NK-92 treated with Interleukin-12 subunit alpha and Interleukin-12 subunit beta, amount 100 ng/mL, for 24 hours (cell line): ENCODE measurements at regions not wholly inside any gene's neighbourhood (a gene's known extent, or its start where the extent isn't known, plus 50 kb on each side); places are given as distances from the start of the nearest gene placed in this dataset.

Source experiments
- DNase-seq: peaks from one replicate; lab custom pipeline; 2025; lab: John Stamatoyannopoulos, UW

DNA sequence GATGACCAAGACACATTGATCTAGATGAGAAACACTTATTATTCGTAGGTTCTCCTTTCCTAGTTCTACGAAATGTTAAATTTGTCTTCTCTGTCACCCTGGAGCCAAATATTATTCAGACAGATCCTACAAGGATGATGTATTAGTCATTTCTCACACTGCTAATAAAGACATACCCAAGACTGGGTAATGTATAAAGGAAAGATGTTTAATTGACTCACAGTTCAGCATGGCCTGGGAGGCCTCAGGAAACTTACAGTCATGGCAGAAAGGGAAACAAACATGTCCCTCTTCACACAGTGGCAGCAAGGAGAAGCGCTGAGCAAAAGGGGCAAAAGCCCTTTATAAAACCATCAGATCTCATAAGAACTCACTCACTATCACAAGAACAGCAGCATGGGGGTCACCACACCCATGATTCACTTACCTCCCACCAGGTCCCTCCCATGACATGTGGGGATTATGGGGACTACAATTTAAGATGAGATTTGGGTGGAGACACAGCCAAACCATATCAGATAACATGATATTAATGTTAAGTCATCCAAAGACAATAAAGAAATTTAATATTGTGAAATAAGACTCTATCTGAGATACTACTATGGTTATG lies 1248.8 kb upstream of the SLC10A2 start:
- DNase-seq: no peak

DNA sequence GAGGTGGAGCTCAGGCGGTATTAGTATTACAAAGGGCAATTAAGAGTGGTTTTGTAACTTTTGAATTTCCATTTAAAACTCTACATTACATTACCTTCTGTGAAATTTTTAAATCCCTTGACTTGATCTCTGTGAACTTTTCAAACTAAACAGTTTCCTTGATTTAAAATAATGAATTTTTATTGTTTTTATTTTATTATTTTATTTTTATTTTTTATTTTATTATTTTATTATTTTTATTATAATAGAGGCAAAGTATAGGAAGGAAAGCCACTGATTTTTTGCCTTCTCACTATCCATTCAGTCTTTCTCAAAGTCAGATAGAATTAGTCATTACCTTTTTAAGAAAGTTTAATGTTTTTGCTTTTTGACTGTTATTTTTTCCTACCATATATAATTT lies 1248.1 kb upstream of the SLC10A2 start:
- DNase-seq: no peak

DNA sequence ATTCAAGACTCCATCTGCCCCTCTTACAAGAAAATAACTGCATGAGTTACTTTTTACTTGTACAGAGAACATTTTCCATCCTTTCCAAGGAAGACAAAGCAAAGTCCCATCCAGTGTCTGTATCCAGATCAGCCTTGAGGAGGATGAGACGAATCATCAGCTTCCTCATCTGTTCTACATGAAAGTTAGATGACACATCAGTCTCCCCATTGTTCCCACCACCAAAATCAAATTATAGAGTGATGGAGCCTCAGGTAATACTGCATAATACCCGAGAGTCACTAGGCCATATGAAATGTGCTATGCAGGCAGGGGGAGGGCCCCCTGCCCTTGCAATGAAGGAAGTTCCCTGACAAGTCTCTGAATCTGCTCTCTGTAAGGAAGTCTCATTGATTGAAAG lies 1244.6 kb upstream of the SLC10A2 start:
- DNase-seq: no peak

DNA sequence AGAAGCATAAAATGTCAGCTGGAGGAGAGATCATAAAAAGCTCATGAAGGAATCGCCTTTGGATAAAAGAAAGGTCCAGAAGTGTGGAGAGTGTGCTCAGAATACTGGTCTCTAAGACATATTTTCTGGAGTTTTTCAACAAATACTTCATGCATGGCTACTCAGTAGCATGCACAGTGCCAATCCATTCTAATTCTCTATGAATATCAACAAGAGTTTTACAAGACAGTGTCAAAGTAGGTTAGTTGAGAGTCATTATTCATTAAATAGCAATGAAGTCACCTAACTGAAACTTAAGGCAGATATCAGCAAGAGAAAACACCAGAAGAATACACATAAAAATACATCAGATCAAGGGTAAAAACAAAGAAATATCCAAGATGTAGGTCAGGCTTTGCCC lies 1243.2 kb upstream of the SLC10A2 start:
- no peak for DNase-seq

DNA sequence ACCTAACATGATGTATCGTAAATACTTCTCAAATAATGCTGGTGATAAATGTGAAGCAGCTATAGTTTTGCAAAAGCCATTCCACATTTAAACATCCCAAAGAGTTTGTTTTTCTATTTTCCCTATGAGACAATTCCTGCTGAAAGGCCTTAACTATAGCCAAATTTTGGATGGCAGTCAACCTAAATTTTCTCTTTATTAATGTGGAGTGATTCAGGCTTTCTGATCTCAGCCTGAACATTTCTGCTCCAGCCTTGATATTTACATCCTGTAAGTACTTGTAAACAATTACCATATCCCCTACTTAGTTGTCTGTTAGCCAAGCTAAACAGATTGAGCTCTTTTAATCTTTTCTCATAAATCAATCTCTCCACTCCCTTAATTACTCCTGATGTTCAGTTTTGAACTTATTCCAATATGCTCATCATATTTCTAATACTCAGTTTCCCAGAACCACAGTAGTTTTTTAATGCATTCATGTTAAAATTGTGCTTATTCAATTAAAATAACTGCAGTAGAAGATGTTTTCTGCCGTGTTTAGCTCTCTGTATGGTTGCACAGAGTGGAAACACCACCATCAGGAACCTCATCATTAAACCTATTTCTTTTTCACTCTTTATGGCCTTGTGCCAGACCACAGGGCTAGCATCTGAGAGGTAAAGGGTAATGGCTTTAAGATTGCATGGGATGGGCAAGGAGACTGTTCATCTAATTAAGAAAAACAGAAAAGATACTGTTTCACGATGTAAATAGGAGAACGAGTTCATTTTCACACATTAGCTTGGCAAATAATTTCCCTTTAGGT lies 1235.2 kb upstream of the SLC10A2 start:
- DNase-seq: no peak

DNA sequence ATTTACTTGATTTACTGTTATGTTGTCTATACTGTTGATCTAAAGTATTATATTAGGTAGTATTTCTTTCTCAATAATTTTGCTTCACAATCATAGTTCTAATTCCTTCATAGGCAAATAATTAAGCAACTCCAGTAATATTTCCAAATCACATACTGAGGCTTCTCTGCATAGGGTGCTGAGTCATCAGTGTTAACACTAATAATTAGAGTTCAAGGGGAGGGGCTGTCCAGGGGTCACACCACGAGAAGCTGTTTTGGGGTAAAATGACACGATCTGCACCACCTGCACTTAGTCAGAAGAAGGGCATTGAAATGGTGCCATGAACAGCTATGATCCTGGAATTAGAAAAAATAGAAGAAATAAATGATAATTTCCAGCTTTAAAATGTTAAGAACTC lies 1230.9 kb upstream of the SLC10A2 start:
- DNase-seq: no peak

DNA sequence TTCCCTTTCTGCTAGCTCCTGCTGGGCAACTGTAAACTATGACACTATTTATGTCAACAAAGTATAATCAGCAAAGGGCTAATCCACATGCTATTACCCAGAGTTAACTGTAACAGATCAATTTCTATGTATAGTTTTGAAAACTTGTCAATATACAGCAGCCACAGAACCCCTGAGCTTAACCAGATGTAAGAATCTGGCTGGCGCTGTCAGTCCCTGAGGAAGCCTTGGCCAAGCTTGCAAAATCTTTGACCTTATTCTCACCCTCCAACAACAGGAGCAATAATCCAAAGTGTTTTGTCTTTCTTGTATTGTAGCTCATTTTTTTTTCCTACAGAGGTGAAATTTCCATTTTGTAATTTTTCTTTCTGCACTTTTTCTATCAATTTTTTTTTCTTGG lies 1230.1 kb upstream of the SLC10A2 start:
- no peak for DNase-seq

DNA sequence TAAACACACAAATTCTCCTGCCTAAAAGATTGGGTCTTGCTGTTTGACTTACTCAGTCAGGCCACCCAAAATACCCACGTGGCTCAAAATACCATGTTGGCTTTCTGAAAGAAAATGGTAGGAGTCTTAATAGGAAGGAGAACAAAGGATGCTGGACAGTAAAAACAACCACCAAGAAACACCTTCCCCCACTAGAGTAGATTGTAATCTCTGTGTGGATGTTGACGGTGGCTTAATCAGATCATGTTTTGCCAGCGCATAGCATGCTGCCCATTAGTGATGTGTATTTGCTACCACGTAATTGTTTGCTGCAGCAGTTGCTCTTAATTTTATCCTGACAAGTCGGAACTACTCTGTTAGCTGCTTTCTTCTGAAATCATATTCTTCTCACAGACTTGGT lies 1229.3 kb upstream of the SLC10A2 start:
- no peak for DNase-seq

DNA sequence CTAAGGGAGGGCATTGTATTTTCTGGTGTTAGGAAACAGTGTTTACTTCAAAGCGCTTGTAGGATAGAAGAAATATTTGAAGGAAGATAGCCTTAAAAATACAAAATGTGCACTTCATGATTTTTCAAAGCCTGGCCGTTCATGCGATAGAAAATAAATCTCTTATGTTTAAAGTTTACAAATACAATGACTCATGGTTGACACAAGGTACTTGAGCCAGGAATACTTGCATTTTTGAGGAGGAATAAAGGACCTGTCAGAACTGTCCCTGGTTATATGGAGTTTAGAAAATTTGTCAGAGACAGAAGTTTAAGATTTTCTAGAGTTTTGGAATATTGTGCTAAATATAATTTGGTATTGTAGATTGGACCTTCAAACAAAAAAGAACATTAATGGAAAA lies 1223.2 kb upstream of the SLC10A2 start:
- no peak for DNase-seq

DNA sequence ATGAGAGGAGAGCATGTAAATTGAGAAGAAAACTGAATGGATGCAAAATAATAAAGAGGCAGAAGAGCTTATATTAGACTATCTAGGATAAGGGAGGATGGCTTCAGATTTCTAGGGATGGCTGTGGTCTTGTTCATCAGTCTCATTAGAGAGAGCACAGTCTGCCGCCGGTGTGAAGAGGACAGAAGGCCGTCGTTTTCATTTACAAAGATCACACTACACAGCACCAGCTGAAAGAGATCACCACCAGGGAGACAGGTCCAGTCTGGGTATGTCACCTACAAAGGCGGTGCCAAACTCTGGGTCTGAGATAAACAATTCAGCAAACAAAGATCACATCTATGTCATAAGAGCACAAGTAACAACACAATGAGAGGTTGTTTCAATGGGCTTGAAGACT lies 1222.3 kb upstream of the SLC10A2 start:
- no peak for DNase-seq

DNA sequence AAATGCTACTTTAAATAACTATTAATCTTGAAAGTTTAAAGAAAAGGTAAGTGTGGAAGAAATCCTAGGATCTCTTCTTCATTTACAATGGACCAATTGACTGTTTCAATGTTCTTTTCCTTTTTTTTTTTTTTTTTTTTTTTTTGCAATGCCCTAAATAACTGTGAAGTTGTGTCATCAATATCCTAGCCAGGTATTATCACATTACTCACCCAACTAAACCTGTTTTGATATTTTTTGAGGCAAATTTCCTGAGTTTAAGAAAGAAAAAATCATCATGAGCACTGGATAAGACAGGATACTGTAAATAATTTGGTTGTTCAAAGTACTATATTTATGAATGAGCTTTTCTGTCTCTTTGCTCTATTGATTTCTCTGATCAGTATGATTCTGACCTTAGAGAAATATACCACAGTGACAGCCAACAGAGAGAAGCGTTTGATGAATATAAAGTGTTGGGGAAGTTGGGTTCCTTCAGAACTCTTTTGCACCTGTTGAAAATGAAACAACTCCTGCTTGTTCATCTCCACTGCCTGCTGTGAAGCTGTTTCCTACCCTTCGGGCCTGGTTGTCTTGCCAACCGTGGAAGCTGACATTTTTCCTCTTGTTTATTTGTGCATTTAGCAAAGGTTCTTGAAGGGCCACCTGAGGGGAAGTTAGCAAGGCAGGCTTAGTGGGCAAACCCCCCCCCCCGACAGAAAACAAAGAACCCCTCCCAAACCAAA lies 1220.5 kb upstream of the SLC10A2 start:
- no peak for DNase-seq

DNA sequence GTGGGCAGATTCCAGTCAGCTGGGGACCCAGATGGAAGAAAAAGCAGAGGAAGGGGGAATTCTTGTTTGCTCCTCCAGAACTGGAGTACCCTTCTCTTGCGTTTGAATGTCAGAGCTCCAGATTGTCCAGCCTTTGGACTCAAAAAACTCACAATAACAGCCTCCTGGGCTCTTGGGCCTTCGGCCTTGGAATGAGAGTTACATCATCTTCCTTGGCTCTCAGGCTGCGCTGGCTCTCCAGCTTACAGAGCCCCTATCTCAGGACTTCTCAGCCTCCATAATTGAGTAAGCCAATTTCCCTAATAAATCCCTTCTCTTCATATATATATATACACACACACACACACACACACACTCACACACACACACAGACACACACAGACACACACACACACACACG lies 1215.7 kb upstream of the SLC10A2 start:
- DNase-seq: no peak

DNA sequence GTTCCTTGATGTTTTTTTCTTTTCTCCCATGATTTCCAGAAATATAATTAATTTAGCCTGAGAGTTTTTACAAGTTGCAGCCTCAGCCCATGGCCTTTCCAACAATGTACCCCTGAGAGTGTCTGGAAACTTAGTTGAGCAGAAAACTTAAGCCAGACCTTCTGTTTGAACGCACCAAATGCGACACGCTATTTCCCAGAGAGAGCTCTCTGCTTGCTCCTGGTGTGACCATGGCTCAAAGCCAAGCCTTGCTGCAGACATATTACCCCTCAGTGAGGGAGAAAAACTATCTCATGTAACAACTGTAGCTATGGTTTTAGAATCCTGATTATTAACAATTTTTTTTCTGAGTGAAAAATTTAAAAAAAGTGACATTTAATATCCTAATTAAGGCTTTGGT lies 1204.5 kb upstream of the SLC10A2 start:
- no peak for DNase-seq

DNA sequence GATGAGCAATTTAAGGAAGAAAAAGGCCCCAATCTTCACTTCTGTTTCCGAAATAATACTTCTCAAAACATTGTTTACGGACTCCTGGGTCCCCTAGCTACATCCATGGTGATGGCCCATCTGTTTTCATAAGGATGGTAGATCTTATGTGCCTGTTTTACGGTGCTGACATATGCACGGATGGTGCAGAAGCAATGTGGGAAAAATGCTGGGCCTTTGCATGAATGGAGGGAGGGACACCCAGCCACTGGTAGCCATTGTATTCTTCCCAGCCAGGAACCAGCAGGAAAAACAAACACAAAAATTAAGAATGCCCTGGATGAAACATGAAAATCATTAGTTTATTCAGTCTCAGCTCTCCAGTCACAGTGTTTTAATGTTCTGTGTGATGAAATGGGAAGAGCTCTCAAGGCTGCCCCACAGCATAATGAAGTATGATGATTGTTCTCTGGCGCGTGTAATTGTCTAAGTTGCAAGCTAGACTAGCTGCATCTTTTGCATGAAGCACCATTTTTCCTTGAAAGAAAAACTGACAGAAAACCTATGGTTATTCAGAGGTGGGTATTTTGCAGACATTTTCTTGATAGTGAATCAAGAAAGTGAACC lies 1201.1 kb upstream of the SLC10A2 start:
- no peak for DNase-seq

DNA sequence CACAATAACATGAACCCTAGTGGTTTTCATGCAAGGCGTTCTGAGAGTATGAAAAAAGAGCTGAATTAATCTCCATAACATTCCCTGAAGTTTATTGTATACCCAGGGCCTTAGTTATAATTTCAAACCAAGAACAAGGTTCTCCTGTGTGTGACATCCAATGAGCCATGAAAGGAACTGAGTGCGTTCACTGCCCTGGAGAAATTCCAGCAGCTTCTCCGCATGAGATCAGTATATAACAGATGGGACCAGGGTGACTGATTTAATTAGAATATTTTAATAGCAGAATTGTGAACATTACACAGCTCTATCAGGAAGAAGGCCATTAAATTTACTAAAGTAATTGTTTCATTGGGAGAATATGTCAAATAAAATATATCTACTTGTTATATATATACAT lies 1190.5 kb upstream of the SLC10A2 start:
- DNase-seq: no peak

DNA sequence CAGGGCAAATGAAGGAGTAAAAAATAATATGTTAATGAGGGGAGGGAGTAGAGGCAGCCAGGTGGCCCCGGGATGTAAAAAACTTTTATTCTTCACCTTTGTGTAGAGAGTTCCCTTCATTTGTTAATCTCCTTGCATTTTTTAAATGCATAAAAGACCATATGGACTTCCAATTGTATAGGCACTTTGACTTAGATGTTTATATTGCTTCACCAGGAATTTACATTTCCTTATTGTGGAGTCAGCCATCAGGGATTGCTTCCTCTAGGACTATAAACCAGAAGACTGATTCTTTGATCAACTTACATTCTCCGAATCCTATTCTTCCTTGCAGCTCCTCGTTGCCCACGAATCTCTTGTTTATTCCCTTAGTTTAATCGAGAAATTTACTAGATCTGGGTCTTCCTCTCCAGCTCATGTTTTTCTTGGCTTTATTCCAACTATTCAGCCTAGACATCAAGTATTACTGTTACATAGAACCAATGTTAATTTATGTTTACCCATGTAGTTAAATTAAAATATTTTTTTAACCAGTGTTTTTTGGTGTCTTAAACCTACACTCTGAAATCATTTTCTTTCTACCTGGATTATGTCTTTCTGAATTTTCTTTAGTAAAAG lies 1187.0 kb upstream of the SLC10A2 start:
- DNase-seq: no peak

DNA sequence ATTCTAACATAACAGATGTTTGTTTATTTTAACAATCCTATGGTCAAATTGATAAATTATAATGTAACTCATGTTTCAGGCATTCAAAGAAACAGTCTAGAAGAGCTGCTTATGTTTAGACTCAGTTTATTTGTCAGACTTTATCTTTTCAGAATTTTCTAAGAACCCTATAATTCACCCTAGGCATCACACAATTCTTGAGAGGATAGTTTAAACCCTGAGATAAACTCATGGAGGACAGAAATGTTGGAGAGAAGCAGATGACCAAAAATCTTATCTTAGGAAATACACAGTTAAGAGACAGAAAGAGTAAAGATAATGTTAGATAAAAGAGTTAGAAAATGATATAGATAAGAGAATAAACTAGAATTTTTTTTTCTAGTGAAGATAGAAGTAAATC lies 1185.7 kb upstream of the SLC10A2 start:
- DNase-seq: no peak

DNA sequence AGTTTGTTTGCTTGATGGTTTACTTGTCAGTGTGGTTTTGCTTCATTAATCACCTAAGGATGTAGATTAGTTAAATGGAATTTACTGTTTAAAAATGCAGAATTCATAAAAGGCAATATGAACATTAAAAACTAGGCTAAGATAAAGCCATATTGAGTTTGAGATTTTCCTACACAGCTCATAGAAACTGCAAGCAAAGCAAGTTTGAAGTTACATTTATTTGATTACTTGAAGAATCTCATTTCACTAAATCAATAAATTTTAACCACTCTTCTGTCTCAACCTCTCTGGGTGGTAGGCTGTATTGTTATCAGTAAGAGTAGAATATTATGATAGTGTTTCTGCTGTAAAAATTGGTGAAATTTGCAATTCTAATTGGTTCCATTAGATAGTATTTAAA lies 1180.7 kb upstream of the SLC10A2 start:
- no peak for DNase-seq

DNA sequence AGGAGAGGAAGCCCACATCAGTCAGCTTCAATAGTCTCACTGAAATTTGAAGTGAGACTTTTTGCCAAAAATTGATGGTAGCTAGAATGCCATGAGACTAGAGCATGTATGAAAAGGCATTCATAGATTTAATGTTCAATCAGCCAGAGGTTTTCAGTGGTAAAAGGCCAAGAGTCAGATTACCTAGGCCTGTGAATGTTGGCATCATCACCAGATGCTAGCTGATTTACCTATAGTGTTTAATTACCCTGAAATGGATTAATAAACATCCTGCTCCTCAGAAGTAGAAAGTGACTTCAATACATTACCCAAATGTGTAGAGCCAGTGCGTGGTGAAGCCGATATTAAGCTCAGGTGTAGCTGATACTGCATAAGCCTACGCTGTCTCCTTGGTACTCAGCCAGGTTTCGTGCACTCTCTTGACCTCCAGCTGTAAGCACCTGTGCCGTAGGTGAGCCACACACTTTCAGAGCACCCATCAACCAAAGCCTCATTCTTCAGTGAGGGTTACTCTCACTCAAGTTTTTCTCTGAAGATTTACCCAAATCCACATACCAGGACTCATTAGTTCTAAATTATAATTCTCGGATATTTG lies 1140.3 kb upstream of the SLC10A2 start:
- DNase-seq: no peak

DNA sequence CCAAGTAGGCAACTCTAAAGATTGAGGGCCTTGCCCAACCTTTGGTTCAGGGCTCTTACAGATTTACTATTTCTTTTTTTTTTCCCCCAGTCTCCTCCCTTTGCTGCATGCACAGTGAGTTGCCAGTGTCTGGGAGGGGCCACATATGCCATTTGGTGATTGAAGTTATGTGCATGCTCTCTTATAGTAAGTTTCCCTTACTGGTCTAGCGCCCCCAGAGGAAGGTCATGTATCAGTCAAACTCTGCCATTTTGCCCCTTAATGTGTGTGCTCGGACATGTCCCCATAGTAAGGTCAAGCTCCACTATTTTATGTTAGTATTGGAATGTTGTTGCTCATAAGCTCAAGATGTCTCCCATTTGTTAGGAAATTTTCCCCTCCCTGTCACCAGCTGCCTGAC lies 1138.0 kb upstream of the SLC10A2 start:
- no peak for DNase-seq

DNA sequence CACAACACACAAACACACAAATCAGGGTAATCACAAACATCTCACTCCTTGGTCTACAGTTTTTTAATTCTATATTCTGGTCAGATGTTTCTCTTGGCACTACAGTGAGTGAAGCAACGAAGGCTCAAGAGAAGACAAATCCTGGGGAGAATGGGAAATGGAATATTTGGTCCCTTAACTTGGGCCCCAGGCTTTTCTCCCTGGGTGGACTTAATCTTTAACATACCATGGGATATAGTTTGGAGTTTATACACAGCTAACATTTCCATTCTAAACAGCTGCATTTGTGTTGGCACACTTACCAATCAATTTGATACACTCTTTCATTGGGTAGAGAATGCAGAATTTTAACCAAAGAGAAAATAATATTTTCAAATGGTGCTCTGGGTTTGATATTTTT lies 1132.6 kb upstream of the SLC10A2 start:
- DNase-seq: no peak

DNA sequence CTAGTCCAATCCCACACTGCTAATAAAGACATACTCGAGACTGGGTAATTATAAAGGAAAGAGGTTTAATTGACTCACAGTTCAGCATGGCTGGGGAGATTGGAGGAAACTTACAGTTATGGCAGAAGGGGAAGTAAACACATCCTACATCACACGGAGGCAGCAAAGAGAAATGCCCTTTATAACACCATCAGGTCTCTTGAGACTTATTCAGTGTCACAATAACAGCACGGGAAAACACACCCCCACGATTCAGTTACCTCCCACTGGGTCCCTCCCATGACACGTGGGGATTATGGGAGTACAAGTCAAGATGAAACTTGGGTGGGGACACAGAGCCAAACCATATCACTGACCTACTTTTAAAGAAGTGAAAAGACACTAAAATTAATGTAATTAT lies 1130.4 kb upstream of the SLC10A2 start:
- no peak for DNase-seq
